ENCODE measurements at regions not wholly inside any gene's neighbourhood (a gene's known extent, or its start where the extent isn't known, plus 50 kb on each side); places are given as distances from the start of the nearest gene placed in this dataset.

DNA sequence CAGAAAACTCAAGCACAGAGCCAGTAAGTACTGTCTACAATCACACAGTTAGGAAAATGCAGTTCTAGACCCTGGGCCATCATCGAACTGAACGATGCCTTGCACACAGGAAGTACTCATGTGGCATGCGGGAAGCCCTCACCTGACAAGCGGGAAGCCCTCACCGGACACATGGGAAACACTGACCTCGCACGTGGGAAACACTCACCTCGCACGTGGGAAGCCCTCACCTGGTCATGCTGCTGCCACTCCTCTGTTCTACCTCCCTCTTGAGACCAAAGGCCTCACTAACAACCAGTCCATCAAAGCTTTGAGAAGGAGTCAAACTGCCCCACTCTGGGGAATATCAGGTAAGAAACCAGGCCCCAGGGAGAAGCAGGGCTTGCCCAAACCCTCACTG is 105.6 kb upstream of the PTPRT start:
- POLR2A ChIA-PET, result no interaction called here
- no peak for DNase-seq (ENCODE audit: low read depth, low spot score)
- H3K4me3 ChIP-seq (ENCODE audit: low read depth, low read length), result no peak overlapping the region
- TF ChIP-seq, protein P1, sequence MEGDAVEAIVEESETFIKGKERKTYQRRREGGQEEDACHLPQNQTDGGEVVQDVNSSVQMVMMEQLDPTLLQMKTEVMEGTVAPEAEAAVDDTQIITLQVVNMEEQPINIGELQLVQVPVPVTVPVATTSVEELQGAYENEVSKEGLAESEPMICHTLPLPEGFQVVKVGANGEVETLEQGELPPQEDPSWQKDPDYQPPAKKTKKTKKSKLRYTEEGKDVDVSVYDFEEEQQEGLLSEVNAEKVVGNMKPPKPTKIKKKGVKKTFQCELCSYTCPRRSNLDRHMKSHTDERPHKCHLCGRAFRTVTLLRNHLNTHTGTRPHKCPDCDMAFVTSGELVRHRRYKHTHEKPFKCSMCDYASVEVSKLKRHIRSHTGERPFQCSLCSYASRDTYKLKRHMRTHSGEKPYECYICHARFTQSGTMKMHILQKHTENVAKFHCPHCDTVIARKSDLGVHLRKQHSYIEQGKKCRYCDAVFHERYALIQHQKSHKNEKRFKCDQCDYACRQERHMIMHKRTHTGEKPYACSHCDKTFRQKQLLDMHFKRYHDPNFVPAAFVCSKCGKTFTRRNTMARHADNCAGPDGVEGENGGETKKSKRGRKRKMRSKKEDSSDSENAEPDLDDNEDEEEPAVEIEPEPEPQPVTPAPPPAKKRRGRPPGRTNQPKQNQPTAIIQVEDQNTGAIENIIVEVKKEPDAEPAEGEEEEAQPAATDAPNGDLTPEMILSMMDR (IDR thresholded peaks at IDR 0.05; ENCODE audit: insufficient read depth, low read length, missing control alignments), result no peak
- CTCF ChIA-PET, result no interaction called here

DNA sequence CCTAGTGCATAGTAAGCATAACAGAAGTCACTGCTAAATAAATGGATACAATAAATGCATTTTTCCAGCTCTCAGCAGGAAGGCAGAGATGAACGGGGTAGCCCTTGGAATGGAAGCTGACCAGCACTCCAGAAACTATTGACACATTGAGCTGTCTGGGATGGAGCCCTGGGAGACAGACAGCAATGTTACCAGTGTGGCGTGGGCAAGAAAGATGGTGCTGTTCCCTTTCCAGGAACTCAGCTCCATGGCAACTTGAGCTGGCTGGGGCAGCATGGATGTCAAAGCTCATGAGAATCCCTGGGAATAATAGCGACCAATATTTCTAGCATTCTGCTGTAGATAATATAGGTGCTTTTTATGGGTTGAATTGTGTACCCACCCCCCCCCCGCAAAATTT is 104.3 kb upstream of the PTPRT start:
- ChIA-PET POLR2A (no interaction called here), CTCF (interaction anchor here (0.8 kb wide), 1 partner anchor 115 kb away, joined by 3 read pairs; no protein-coding TSS in a partner anchor)
- TF ChIP-seq, protein P1 (IDR thresholded peaks at IDR 0.05; ENCODE audit: insufficient read depth, low read length, missing control alignments), result no peak

DNA sequence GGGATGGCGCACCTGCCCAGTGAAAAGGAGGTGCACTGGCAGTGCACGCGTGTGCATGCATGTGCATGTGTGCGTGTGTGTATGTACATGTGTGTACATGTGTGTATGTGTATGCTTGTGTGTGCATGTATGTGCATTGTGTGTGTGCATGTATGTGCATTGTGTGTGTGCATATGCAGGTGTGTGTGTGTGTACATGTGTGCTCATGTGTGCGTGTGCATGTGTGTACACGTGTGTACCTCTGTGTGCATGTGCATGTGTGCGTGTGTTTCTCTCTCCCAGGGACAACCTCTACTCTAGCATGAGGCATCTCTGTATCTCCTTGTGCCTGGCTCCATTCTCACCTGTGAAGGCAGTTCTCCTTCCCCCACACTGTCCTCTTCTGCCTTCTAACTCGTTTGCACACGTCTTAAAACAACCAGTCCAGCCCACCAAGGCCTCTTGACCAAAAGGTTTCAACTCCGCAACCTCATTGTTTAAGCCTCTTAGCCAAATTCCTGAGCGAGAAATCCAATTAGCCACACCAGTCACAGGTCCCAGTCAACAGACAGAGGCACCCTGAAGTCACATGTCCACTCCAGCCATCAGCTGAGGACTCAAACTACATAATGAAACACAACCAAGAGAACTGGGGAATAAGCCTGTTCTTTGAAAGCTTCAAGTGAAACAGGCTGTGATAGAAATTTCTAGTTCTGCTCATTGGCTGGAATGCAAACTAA is 103.5 kb upstream of the PTPRT start:
- TF ChIP-seq, protein P1 (IDR thresholded peaks at IDR 0.05; ENCODE audit: insufficient read depth, low read length, missing control alignments), result no peak
- ChIA-PET CTCF (interaction anchor here (0.8 kb wide), 1 partner anchor 116 kb away, joined by 3 read pairs; no protein-coding TSS in a partner anchor), POLR2A (no interaction called here)
- DNase-seq (ENCODE audit: low read depth, low spot score), result no peak
- H3K4me3 ChIP-seq (ENCODE audit: low read depth, low read length), result no peak overlapping the region

More for the DNA sequence above, 104.3 kb upstream of the PTPRT start:
- H3K4me3 ChIP-seq (ENCODE audit: low read depth, low read length), result no peak overlapping the region
- DNase-seq (ENCODE audit: low read depth, low spot score), result no peak

DNA sequence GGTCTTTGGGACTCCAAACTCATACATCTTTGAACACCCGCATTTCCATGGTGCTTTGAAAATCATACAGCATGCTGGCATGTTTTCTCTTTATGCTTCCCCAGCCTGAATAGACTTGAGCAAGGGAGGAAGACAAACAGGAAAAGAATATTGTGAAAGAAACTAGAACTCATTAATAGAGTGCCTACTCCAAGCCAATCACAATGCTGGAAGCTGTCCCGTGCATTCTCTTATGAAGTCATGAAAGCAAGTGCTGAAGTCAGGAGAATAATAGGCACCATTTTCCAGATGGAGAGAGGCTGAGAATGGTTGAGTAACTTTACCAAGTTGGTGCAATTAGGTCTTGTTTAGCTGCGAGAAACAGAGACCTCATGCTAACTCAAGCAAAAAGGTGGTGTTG is 102.5 kb upstream of the PTPRT start:
- DNase-seq (ENCODE audit: low read depth, low spot score), result no peak
- H3K4me3 ChIP-seq (ENCODE audit: low read depth, low read length), result no peak overlapping the region
- ChIA-PET CTCF (no interaction called here), POLR2A (no interaction called here)
- TF ChIP-seq, protein P1 (IDR thresholded peaks at IDR 0.05; ENCODE audit: insufficient read depth, low read length, missing control alignments), result no peak

DNA sequence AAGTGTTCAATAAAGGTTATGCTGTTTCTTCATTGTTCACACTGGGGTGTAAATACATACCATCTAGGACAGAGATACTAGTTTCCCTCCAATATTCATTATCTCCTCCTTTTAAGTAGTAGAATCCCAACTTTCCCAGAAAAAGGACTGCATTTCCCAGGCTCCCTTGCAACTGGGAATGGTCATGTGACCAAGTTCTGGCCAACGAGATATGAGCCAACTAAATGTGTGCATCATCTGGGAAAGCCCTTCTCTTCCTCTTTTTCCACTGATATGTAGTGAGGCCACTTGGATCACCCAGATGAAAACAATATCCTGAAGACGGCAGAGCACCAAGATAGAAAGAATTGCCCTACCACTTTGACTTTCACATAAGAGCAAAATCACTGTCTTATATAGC is 97.9 kb upstream of the PTPRT start:
- H3K4me3 ChIP-seq (ENCODE audit: low read depth, low read length), result no peak overlapping the region
- TF ChIP-seq, protein P1 (IDR thresholded peaks at IDR 0.05; ENCODE audit: insufficient read depth, low read length, missing control alignments), result no peak
- DNase-seq (ENCODE audit: low read depth, low spot score), result no peak
- ChIA-PET POLR2A (no interaction called here), CTCF (no interaction called here)

DNA sequence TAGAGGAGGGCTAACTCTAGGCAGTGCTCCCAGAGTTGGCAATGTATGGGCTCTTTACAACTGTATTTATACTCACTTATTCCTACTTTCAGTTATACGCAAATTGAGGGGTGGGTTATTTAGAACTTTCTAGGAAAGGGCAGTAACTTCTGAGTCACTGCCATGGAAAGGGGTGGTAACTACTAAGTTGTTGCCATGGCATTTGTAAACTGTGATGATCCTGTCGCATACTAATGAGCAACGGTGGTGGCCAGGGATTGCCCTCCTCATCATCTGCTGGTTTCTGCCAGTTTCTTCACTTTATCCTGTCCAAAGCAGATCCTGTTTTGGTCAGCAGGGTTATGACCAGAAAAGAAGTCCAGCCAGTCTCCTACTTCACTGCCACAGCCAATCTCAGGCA is 95.5 kb upstream of the PTPRT start:
- TF ChIP-seq, protein P1 (IDR thresholded peaks at IDR 0.05; ENCODE audit: insufficient read depth, low read length, missing control alignments), result no peak
- ChIA-PET CTCF (no interaction called here), POLR2A (no interaction called here)
- H3K4me3 ChIP-seq (ENCODE audit: low read depth, low read length), result no peak overlapping the region
- no peak for DNase-seq (ENCODE audit: low read depth, low spot score)
